AG04450 (cell line): ENCODE measurements at regions not wholly inside any gene's neighbourhood (a gene's known extent, or its start where the extent isn't known, plus 50 kb on each side); places are given as distances from the start of the nearest gene placed in this dataset.

ENCODE experiments used
- CTCF ChIA-PET: fragments of 300-600, 350-600 bp; formaldehyde crosslinking; extraction: SDS; loops from one replicate; lab custom pipeline; 2022; ENCODE audit warnings: antibody characterized with exemption, inconsistent platforms; lab: Charles Lee
- POLR2A ChIA-PET: fragments of 350-600 bp; formaldehyde crosslinking; extraction: SDS; loops from one replicate; lab custom pipeline; 2021; ENCODE audit warnings: antibody characterized with exemption, inconsistent platforms; lab: Yijun Ruan, JAX
- DNase-seq: peaks from one replicate; pipeline ENCODE4 v3.0.0-alpha.2; 2011; ENCODE audit warnings: low read depth, low spot score
- H3K27ac ChIP-seq: one replicate; pipeline ENCODE4 v1.5.1; 2012; ENCODE audit warnings: low read depth, low read length, control low read depth
- H3K27me3 ChIP-seq: one replicate; pipeline ENCODE4 v1.6.0; 2012; ENCODE audit warnings: low read length; ENCODE audit not compliant: control insufficient read depth, insufficient read depth
- H3K4me3 ChIP-seq: 2 replicates; pipeline ENCODE4 v1.5.1; 2011; ENCODE audit warnings: mild to moderate bottlenecking, low read depth, low read length, control low read depth
- H3K9me3 ChIP-seq: 2 replicates; pipeline ENCODE4 v1.5.1; 2012; ENCODE audit warnings: low read length; ENCODE audit not compliant: control insufficient read depth, insufficient read depth
- CTCF ChIP-seq: IDR thresholded peaks from 2 replicates; pipeline ENCODE4 v1.5.1; 2011; ENCODE audit warnings: low read depth, low read length, control low read depth, inconsistent platforms

GRCh38 chr2:226198956-226199355, 600.7 kb downstream of the IRS1 start:
- no peak overlapping the region for H3K4me3 ChIP-seq
- TF ChIP-seq CTCF: no peak
- POLR2A ChIA-PET: no interaction called here
- no peaks in the 10 kb centered on the region for H3K27me3 ChIP-seq
- no peaks in the 10 kb centered on the region for H3K9me3 ChIP-seq
- DNase-seq: no peak
- CTCF ChIA-PET: no interaction called here
- H3K27ac ChIP-seq: no peak overlapping the region

GRCh38 chr2:226190479-226191252, 609.0 kb downstream of the IRS1 start:
- Histone ChIP-seq H3K9me3 (no peaks in the 10 kb centered on the region), H3K27me3 (no peaks in the 10 kb centered on the region), H3K4me3 (no peak overlapping the region), H3K27ac (no peak overlapping the region)
- TF ChIP-seq CTCF: no peak
- DNase-seq: no peak
- ChIA-PET POLR2A (no interaction called here), CTCF (interaction anchor here (1.1 kb wide), 1 partner anchor 565 kb away, joined by 3 read pairs; no protein-coding TSS in a partner anchor)

- no peaks in the 10 kb centered on the region for H3K27me3 ChIP-seq
- no peak for DNase-seq
- H3K9me3 ChIP-seq: no peaks in the 10 kb centered on the region
- H3K27ac ChIP-seq: no peak overlapping the region
- no peak for TF ChIP-seq CTCF
- ChIA-PET POLR2A (no interaction called here), CTCF (interaction anchor here (0.7 to 2.5 kb wide), 3 partner anchors 289 to 566 kb away, joined by 3 to 14 read pairs (median 3); no protein-coding TSS in a partner anchor)
- no peak overlapping the region for H3K4me3 ChIP-seq
These were observed 610.6 kb downstream of the IRS1 start for GRCh38 chr2:226189061-226189460.

GRCh38 chr2:226187616-226188015, 612.0 kb downstream of the IRS1 start:
- Histone ChIP-seq H3K4me3 (no peak overlapping the region), H3K27ac (peak overlapping the region; percentile 74), H3K27me3 (no peaks in the 10 kb centered on the region), H3K9me3 (no peaks in the 10 kb centered on the region)
- ChIA-PET POLR2A (interaction anchor here (0.6 to 3.0 kb wide), 16 partner anchors 26 to 676 kb away, joined by 3 to 20 read pairs (median 4); partner anchors contain the start of gene IRS1), CTCF (interaction anchor here (0.7 to 2.5 kb wide), 5 partner anchors 299 to 615 kb away, joined by 3 to 14 read pairs (median 4); no protein-coding TSS in a partner anchor)
- peak; percentile 78 for DNase-seq
- TF ChIP-seq CTCF: no peak

GRCh38 chr2:226187156-226187555, 612.5 kb downstream of the IRS1 start:
- Histone ChIP-seq H3K27me3 (no peaks in the 10 kb centered on the region), H3K4me3 (no peak overlapping the region), H3K9me3 (no peaks in the 10 kb centered on the region), H3K27ac (peak overlapping the region; percentile 62)
- TF ChIP-seq CTCF: no peak
- ChIA-PET CTCF (interaction anchor here (1.1 to 2.5 kb wide), 3 partner anchors 298 to 615 kb away, joined by 3 to 14 read pairs (median 4); no protein-coding TSS in a partner anchor), POLR2A (interaction anchor here (0.6 to 3.0 kb wide), 12 partner anchors 70 to 676 kb away, joined by 3 to 20 read pairs (median 4); partner anchors contain the start of gene IRS1)
- no peak for DNase-seq
